IPS-NIHi7 (cell line): ENCODE measurements at regions not wholly inside any gene's neighbourhood (a gene's known extent, or its start where the extent isn't known, plus 50 kb on each side); places are given as distances from the start of the nearest gene placed in this dataset.

Experiments
- DNase-seq: peaks from one replicate; pipeline ENCODE4 v3.0.0; 2012; ENCODE audit warnings: mixed read lengths; ENCODE audit errors: extremely low spot score

DNA sequence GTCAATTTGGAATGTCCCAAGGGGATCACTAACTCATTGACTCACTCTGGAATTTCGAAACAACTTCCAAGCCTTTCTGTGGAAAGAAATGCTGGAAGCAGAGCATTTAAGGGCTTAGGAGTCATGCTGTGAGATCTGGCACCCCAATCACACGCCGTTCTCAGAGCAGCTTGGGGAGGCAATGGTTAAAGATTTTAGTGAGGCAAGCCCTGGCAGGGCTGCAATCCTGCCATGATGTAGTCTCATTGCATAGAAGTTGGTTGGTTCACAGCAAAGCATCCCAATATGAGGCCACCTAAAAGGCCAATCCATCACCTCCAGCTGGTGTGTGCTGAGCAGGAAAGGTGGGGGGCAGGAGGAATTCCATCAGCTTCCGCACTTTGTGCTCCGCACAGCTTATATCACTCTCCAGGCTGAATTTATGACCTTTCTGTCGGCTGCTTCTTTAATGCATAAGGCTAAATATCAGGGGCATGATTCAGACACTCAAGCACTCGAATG lies 1043.9 kb upstream of the POU3F3 start:
- no peak for DNase-seq

- DNase-seq: no peak
These were observed 1043.0 kb upstream of the POU3F3 start for GRCh38 chr2:103810875-103811274.

- no peak for DNase-seq
These were observed 1039.9 kb upstream of the POU3F3 start for GRCh38 chr2:103814016-103814415.

GRCh38 chr2:103815731-103816130 lies 1038.2 kb upstream of the POU3F3 start:
- DNase-seq: no peak

GRCh38 chr2:103817746-103818145 lies 1036.2 kb upstream of the POU3F3 start:
- no peak for DNase-seq

GRCh38 chr2:103818176-103818575 lies 1035.7 kb upstream of the POU3F3 start:
- no peak for DNase-seq

DNA sequence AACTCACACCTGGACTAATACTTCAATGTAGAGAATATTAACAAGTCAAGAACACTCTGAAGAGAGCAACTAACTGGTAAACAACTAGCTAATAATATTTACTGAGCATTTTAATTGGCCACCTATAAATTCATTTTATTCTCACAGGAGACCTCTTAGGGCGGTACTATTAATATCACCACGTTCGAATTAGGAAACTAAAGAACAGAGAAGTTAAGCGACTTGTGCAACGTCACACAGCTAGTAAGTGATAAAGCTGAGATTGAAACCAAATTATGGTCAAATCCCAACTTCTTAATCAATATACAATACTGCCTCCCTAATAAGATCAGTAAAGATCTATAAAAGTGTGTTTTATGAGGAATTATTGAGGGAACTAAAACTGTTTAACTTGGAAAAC lies 1034.3 kb upstream of the POU3F3 start:
- DNase-seq: no peak

- no peak for DNase-seq
These were observed 1030.1 kb upstream of the POU3F3 start for GRCh38 chr2:103823847-103824246.

GRCh38 chr2:103847276-103847675 lies 1006.6 kb upstream of the POU3F3 start:
- no peak for DNase-seq

DNA sequence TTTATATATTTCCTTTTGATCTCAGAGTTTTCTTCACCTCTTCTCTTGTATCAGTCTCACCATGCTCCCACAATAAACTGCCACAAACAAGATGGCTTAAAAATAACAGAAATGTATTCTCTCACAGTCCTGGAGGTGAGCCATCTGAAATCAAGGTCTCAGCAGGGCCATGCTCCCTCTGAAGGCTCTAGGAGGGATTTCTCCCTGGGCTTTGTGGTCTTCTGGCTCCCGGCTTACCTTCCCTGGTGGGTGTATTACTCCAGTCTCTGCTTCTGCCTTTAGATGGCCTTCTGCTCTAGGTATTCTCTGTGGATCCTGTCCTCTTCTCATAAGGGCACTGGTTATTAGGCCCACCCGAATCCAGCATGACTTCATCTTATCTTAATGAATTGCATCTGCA lies 994.7 kb upstream of the POU3F3 start:
- DNase-seq: no peak

- no peak for DNase-seq
These were observed 993.9 kb upstream of the POU3F3 start for GRCh38 chr2:103860016-103860415.

GRCh38 chr2:103868396-103868795 lies 985.5 kb upstream of the POU3F3 start:
- DNase-seq: no peak

DNA sequence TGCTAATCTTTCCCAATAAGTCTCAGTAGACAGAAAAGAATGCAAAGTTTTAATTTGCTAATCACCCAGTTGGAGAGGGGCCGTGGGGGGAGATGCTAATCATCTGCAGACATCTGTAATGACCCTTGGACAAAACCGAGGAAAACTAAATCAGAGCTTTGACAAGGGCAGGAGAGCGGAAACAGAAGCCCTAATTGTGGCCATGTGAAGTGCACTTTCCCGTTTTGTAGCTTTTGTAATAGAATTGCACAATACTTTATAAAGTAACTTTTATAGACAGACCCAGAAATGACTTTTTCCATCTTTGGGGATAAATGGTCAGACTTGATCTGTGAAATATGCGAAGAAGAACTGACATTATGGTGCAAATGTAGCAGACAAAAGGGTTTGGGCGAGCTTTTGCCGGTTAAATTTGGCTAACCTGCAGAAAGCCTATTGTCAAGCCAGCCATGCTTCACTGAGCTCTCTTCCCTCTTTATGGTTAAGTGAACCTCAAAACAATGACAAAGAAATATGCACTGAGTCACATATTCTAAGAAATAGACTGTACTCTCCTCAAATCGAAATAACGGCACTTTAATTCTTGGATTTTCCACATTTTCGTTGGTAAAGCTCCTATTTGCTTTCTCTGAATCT lies 980.1 kb upstream of the POU3F3 start:
- DNase-seq: no peak

GRCh38 chr2:103875131-103875530 lies 978.8 kb upstream of the POU3F3 start:
- peak; percentile 23 for DNase-seq

DNA sequence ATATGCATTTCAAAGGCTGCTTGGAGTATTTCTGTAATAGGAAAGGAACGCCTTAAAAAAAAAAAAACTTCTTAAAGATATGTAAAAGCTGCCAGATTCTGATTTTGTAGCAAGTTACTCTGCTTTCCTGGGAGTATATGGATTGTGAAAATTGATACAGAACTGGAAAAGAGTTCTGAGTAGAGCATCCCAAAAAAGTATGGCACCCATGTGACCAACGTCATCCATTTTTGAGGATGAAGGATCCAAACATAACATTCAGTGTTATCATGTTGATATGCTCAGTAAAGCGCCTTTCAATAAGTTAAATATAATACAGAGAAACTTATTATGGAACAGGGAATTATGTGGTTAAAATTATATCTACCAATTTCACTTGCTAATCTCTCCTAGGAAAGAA lies 978.4 kb upstream of the POU3F3 start:
- no peak for DNase-seq

- no peak for DNase-seq
These were observed 977.3 kb upstream of the POU3F3 start for GRCh38 chr2:103876611-103877010.

DNA sequence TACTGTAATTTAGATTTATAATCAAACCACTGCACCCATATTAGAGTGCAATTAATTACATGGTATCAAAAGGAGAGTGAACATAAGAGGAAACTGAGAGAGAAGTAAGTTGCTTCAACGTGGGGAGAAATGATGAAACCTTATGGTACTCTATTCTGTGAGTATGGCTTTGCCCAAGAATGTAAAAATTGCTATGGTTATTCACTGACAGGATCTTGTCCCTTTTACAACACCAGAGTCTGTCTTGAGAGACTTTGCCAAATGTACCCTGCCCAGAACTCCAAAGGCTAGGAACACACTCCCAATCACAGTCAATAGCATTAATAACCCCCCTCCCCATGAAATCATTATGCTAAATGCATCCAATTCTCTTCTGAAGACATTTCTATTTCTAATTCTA lies 974.8 kb upstream of the POU3F3 start:
- no peak for DNase-seq

GRCh38 chr2:103880081-103880834 lies 973.7 kb upstream of the POU3F3 start:
- DNase-seq: no peak

DNA sequence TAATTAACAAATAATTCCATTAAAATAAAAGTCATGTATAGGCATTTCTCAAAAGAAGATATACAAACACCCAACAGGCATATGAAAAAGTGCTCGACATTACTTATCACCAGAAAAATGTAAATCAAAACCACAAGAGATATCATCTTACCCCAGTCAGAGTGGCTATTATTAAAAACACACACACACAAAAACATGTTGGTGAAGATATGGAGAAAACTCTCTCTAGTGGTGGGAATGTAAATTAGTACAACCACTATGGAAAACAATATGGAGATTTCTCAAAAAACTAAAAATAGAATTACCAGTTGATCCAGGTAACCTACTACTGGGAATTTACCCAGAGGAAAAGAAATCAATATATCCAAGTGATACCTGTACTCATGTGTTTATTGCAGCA lies 966.3 kb upstream of the POU3F3 start:
- DNase-seq: no peak

DNA sequence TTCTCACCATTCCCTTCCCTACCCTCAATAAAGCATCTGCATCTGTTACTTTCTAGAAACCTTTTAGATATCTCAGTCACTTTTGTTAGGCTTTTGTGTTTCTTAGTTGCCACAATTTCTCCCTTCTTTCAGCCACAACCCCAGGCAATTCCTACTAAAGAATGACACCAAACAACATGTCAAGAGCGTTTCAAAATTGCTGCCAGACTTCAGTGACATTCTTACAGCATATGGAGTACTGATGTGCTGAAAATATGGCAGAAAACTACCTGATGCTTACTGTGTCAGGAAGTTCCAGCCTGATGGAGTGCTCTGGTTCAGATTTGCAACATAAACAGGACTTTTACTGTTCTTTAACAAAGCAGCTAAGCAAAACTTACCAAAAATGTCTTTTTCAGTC lies 957.7 kb upstream of the POU3F3 start:
- no peak for DNase-seq

GRCh38 chr2:103898561-103898960 lies 955.4 kb upstream of the POU3F3 start:
- DNase-seq: no peak

DNA sequence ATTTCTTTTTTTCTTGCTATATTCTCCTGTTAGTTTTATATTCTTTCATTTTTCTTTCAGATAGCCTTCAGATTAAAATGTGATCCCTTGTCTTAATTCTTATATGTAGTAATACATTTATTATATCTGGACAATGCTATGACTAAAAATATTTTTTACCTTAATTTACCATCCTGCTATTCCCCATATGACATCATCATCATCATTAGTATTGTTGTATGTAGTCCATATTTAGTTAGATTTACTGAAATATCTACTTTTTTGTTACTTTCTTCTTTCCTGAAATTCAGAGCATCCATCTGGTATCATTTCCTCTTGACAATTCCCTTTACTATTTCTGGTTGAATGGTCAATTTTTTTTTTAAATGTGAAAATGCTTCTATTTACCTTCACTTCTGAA lies 951.6 kb upstream of the POU3F3 start:
- DNase-seq: no peak

DNA sequence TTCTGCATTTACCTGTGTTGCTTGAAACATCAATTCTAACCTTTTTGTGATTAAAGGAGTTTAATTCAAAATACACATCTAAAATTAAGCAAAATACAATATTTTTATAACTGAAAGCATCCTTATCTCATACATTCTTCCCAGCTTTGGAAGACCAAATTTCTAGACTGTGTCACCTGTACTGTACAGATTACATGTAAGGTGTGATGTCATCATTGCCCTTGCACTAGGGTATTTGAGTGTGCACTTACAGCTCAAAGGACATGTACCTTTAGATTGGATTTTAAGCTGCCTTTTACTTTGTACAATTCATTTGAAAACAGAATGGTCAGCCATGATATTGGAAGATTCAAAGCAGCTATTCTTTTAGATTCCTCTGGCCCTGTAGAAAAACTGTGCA lies 932.8 kb upstream of the POU3F3 start:
- no peak for DNase-seq
